Bone marrow (tissue), 2 donors: ENCODE measurements at regions not wholly inside any gene's neighbourhood (a gene's known extent, or its start where the extent isn't known, plus 50 kb on each side); places are given as distances from the start of the nearest gene placed in this dataset.

Experiments
- DNase-seq, 2 donors: peaks; one replicate each; lab custom pipeline; 2025; lab: John Stamatoyannopoulos, UW

GRCh38 chr3:124246376-124246775 is 254.5 kb upstream of the ROPN1 start:
- DNase-seq: no peak

DNA sequence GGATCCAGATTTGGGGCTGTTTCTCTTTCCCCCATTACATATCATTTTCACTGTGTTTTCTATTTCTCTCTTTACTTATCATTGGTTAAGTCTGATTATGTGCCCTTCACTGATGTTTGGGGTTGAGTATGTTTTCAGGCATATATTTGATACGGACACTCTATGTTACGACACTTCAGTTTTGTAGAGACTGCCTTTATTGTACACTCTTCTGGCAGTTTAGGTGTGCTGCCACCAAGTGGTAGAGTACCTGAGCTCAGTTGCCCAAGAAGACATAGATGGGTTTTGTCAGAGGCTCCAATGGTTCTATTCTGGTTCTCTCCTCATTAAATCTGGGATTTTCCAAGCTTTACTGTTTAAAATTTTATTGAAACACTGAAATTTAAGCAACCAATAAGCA is 255.0 kb upstream of the ROPN1 start:
- DNase-seq: no peak

- no peak for DNase-seq
Observed at GRCh38 chr3:124248471-124249028, 256.6 kb upstream of the ROPN1 start.

DNA sequence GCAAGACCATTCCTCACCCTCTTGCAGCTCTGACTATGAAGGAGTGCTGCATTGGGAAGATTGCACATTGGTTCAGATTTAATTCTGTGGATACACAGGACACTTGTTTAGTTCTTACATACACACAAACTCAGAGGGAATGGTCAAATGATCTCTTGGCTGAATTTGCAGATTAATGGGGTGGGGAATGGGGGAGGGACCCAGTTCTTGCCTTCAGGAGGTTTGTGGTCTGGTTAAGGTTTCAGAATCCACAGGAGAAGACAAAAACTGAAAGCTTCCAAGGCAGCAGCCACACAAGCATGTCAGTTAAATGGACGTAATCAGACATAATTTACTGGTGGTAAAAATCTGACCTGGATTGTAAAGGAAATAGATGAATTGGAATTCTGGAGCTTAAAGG is 257.1 kb upstream of the ROPN1 start:
- DNase-seq: no peak

- no peak for DNase-seq
Observed at GRCh38 chr3:124250053-124250452, 258.1 kb upstream of the ROPN1 start.

GRCh38 chr3:124256156-124256555 is 264.2 kb upstream of the ROPN1 start:
- no peak for DNase-seq

GRCh38 chr3:124256599-124256998 is 264.7 kb upstream of the ROPN1 start:
- no peak for DNase-seq

DNA sequence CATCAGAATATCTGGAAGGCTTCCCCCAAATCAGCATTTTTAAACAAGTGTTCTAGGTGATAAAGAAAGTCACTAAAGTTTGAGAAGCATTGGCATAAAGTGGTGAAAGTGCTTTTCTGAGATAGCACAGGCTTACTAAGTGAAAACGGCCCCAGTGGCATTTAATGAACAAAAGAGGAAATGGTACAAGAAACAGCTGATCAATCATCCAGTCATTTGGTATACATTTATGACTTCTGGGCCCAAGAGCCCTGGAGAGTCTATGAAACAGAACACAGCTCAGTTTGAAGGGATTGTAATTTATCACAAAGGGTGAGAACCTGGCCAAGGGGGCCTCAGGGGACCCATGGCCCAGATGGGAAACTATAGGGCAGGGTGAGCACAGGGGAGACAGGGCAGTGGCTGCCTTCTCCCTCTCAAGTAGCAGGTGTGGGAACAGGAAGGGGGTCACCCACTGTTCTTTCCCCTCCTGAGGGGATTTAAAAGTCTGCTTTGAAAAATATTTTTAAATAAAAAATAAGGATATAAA is 265.5 kb upstream of the ROPN1 start:
- no peak for DNase-seq

GRCh38 chr3:124258057-124258500 is 266.2 kb upstream of the ROPN1 start:
- no peak for DNase-seq

DNA sequence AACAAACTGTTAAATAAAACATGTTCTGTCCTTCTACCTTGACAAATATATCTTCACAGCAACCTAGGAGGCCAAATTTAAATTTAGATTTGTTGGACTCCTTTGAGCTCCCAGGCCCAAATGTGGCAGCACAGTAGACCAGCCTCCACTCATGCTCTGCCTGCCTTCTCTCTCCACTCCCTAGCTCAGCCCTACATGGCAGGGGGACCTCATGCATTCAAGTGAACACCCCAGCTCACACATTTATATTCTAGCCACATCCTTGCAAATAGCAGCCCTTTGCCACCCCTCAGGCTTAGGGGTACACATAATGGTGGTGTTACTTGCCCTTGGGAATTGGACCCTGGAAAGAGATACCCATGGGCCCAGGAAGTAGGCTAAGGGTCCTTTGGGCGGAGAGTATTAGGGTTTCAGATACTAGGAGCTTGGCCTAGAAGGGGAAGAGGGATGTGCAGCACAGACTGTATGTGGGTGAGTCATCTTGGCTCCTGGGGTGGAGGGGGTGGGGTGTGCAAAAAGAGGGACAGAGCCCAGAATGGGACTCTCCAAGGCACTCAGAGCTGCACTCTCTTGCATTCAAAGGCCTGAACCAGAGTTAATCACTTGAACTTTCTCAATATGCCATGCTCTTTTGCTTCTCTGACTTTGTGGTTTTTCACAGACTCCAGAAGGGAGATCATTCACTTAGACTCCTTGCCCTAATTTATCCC is 268.4 kb upstream of the ROPN1 start:
- no peak for DNase-seq

- DNase-seq: no peak
Observed at GRCh38 chr3:124261306-124261705, 269.4 kb upstream of the ROPN1 start.

- DNase-seq: no peak
Observed at GRCh38 chr3:124263168-124263567, 271.2 kb upstream of the ROPN1 start.

DNA sequence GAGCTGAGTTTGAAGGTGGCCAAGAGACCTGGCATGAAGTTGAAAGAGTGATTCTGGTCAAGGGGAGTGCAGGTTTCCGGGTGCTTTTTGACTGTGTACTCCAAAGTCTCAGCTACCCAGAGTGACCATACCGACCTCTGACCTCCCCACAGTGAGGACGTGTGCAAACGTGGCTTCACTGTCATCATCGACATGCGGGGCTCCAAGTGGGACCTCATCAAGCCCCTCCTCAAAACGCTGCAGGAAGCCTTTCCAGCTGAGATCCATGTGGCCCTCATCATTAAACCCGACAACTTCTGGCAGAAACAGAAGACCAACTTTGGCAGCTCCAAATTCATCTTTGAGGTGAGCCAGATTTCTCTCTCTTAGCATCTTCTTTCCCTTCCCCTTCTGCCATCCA is 272.4 kb upstream of the ROPN1 start:
- DNase-seq: no peak

GRCh38 chr3:124266487-124266886 is 274.6 kb upstream of the ROPN1 start:
- no peak for DNase-seq

DNA sequence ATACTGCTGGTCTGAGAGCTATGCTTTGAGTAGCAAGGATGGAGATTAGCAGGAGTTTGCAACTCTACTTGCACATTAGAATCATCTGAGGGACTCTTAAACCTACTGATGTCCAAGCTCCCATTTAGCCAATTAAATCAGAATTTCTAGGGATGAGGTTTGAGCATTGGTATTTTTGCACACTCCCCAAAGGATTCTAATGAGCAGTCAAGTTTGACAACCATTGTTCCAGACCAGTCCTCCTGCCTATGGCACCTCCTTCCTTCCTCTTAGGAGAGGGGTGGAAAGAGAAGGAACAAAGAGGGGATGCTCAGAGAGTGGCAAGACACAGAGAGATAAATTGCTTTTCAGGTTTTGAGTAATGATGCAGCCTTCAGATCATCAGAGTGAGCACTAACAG is 275.5 kb upstream of the ROPN1 start:
- DNase-seq: no peak

- no peak for DNase-seq
Observed at GRCh38 chr3:124268355-124268754, 276.4 kb upstream of the ROPN1 start.

- DNase-seq: no peak
Observed at GRCh38 chr3:124269619-124270018, 277.7 kb upstream of the ROPN1 start.

DNA sequence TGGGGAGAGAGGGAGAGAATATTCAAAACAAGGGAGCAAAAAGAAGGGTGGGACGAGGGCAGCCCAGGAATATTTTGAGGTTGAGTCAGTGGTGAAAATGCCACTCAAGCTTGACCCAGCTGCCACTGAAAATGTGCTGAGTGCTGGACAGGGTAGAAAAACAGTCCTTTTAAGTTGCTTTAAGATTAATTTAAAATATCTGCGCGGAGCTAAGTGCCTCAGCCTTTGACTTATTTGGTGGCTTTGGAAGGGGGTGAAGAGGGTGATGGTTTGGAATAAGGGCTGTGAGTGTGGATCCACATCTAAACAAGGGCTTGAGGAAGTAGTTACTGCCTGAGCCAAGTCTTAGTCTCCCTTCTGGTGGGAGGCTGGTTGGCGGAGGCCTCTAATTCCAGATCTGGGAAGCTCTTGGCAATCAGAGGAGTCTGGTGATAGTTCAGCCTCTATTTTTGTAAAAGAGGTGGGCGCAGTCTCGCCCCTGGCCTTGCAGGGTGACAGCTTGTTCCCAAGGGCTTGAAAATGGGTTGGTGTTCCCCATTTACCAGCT is 280.8 kb upstream of the ROPN1 start:
- DNase-seq: no peak

- no peak for DNase-seq
Observed at GRCh38 chr3:124273651-124274050, 281.7 kb upstream of the ROPN1 start.

GRCh38 chr3:124274051-124274450 is 282.1 kb upstream of the ROPN1 start:
- no peak for DNase-seq

DNA sequence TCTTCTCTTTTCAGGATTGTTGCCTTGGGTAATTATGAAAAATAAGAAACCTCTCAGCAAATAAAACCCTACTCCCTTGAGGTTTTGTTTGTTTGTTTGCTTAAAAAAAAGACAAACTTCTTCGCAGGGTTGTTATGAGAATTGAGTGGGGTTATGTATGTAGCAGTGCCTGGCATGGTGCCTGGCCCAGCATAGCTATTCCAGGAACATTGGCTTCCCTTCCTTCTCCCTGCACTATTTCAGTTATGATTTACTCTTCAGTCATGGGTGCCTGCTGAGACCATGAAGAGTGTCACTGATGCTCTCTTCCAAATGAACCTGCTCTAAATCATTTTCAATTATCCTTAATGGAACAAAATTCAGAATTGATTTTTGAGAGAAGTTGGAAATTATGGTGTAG is 283.5 kb upstream of the ROPN1 start:
- DNase-seq: no peak

DNA sequence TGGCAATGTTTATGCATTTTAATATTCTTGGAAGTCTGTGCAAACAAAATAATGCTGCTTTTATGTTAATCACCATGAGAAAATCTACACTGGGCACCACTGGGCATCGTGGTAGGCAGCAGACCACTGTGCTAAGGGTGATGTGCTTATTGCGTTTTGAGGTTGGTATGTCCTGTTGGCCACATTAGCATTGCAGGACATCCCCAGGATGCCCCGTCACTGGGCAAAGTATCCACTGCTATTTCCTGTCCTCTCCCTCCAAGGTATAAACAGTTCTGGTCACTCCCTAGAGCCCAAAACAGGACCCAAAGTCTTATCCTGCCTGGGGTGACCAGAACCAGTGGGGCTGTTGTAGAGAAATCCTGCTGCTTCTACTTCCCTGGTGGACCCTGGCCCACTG is 284.2 kb upstream of the ROPN1 start:
- no peak for DNase-seq

- DNase-seq: no peak
Observed at GRCh38 chr3:124276539-124277143, 284.7 kb upstream of the ROPN1 start.
